ENCODE measurements at regions not wholly inside any gene's neighbourhood (a gene's known extent, or its start where the extent isn't known, plus 50 kb on each side); places are given as distances from the start of the nearest gene placed in this dataset.

- Mint-ChIP-seq H3K9me3 (no peaks in the 10 kb centered on the region), H3K27ac (no peak overlapping the region), H3K4me3 (no peak overlapping the region), H3K27me3 (no peaks in the 10 kb centered on the region), H3K36me3 (ENCODE audit: low read depth) (no peaks in the 10 kb centered on the region), H3K4me1 (ENCODE audit: low read depth) (no peaks in the 10 kb centered on the region)
- no peak for DNase-seq
- ATAC-seq = no peak
- ChIA-PET CTCF (no interaction called here), POLR2A (no interaction called here)
- TF ChIP-seq, protein P1, sequence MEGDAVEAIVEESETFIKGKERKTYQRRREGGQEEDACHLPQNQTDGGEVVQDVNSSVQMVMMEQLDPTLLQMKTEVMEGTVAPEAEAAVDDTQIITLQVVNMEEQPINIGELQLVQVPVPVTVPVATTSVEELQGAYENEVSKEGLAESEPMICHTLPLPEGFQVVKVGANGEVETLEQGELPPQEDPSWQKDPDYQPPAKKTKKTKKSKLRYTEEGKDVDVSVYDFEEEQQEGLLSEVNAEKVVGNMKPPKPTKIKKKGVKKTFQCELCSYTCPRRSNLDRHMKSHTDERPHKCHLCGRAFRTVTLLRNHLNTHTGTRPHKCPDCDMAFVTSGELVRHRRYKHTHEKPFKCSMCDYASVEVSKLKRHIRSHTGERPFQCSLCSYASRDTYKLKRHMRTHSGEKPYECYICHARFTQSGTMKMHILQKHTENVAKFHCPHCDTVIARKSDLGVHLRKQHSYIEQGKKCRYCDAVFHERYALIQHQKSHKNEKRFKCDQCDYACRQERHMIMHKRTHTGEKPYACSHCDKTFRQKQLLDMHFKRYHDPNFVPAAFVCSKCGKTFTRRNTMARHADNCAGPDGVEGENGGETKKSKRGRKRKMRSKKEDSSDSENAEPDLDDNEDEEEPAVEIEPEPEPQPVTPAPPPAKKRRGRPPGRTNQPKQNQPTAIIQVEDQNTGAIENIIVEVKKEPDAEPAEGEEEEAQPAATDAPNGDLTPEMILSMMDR (IDR thresholded peaks at IDR 0.05) = no peak
- intact Hi-C loops (cut with micrococcal nuclease) = no loop called here
Measured at GRCh38 chr1:209074575-209075250, 508.8 kb upstream of the CAMK1G start.

- no peaks in the 10 kb centered on the region for H3K9me3 Mint-ChIP-seq
- TF ChIP-seq, protein P1 (IDR thresholded peaks at IDR 0.05) = no peak
- ChIA-PET CTCF (interaction anchor here (1.6 kb wide), 1 partner anchor 126 kb away, joined by 3 read pairs; no protein-coding TSS in a partner anchor), POLR2A (no interaction called here)
- no peaks in the 10 kb centered on the region for H3K36me3 Mint-ChIP-seq (ENCODE audit: low read depth)
- H3K27ac Mint-ChIP-seq = no peak overlapping the region
- H3K27me3 Mint-ChIP-seq = no peaks in the 10 kb centered on the region
- DNase-seq (no peak), ATAC-seq (no peak)
- H3K4me3 Mint-ChIP-seq = no peak overlapping the region
- H3K4me1 Mint-ChIP-seq (ENCODE audit: low read depth) = no peaks in the 10 kb centered on the region
- intact Hi-C loops (cut with micrococcal nuclease) = no loop called here
Measured at GRCh38 chr1:209076688-209077087, 506.8 kb upstream of the CAMK1G start.

DNA sequence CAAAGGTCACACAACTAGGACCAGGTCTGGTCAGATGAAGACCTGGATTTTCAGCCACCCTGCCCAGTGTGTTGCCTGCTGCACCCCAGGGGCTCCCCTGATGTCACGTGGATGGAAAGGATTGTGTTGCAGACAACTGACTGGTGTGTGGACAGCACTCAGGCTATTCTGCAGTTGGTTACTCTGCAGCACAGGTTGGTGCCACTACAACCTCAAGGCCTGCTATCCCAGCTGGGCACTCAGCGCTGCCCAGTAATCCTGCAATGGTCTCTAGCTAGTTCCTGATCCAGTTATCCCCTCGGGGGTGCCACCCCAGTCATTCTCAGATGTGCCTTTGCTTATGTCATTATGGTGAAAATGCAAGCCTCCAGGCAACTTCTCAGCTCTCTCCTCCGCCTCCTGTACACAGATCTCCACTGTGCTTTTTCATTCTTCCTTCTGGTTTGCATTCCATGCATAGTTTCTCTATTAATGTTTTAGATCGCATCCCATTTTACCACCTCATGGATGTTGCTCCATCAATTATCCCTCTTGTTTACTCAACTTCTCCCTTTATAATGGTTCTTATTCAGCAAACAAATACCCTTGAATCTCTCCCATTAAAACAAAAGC, 503.2 kb upstream of the CAMK1G start:
- Mint-ChIP-seq H3K36me3 (ENCODE audit: low read depth) (no peaks in the 10 kb centered on the region), H3K4me1 (ENCODE audit: low read depth) (no peaks in the 10 kb centered on the region), H3K9me3 (no peaks in the 10 kb centered on the region), H3K27me3 (no peaks in the 10 kb centered on the region), H3K4me3 (no peak overlapping the region), H3K27ac (no peak overlapping the region)
- ATAC-seq = no peak
- POLR2A ChIA-PET = no interaction called here
- CTCF ChIA-PET = no interaction called here
- no peak for DNase-seq
- intact Hi-C loops (cut with micrococcal nuclease) = no loop called here
- TF ChIP-seq, protein P1 (IDR thresholded peaks at IDR 0.05) = no peak

GRCh38 chr1:209086486-209087192, 496.9 kb upstream of the CAMK1G start:
- Mint-ChIP-seq H3K27ac (no peak overlapping the region), H3K27me3 (peaks cover 3% of the 10 kb centered on the region), H3K4me1 (ENCODE audit: low read depth) (no peaks in the 10 kb centered on the region), H3K4me3 (no peak overlapping the region), H3K9me3 (no peaks in the 10 kb centered on the region), H3K36me3 (ENCODE audit: low read depth) (no peaks in the 10 kb centered on the region)
- TF ChIP-seq, protein P1 (IDR thresholded peaks at IDR 0.05) = no peak
- intact Hi-C loops (cut with micrococcal nuclease) = no loop called here
- ChIA-PET CTCF (no interaction called here), POLR2A (interaction anchor here (0.6 kb wide), 1 partner anchor 27 kb away, joined by 3 read pairs; no protein-coding TSS in a partner anchor)
- DNase-seq (no peak), ATAC-seq (no peak)

- intact Hi-C loops (cut with micrococcal nuclease) = no loop called here
- Mint-ChIP-seq H3K4me3 (no peak overlapping the region), H3K27me3 (peaks cover 4% of the 10 kb centered on the region), H3K9me3 (no peaks in the 10 kb centered on the region), H3K27ac (no peak overlapping the region), H3K36me3 (ENCODE audit: low read depth) (no peaks in the 10 kb centered on the region), H3K4me1 (ENCODE audit: low read depth) (no peaks in the 10 kb centered on the region)
- TF ChIP-seq, protein P1 (IDR thresholded peaks at IDR 0.05) = no peak
- ATAC-seq = no peak
- CTCF ChIA-PET = no interaction called here
- DNase-seq = no peak
- POLR2A ChIA-PET = no interaction called here
Measured at GRCh38 chr1:209094384-209094783, 489.1 kb upstream of the CAMK1G start.
